SIG-M5 treated with dmso at 0.1 percent for 504 hours (cell line): ENCODE measurements at regions not wholly inside any gene's neighbourhood (a gene's known extent, or its start where the extent isn't known, plus 50 kb on each side); places are given as distances from the start of the nearest gene placed in this dataset.
A peak's percentile ranks its signal among the peaks of the same experiment; 100 is the strongest.
"Not testable (repeated sequence)": the region's sequence is repeated elsewhere in the genome, so short reads cannot be mapped to it uniquely, and the experiment has no call there.

Experiments used
- DNase-seq: peaks from one replicate; lab custom pipeline; 2025; ENCODE audit not compliant: unreplicated experiment; lab: John Stamatoyannopoulos, UW

DNA sequence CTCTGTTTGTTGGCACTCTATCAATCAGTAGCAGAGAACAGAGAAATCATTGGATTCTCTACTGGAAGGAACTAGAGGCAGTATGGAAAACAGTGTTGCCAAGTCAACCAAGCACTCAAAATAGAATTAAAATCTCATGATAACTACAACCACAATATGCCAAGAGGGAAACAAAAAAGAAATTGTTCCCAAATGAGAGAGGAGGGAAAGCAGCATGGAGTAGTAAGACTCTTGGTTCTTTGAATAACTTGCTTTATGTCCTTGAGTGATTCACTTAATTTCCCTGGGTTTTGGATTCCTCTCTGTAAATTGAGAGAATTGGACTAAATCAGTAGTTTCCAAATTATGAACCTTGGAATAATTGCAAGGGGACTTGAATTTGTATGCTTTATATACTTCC lies 285.5 kb upstream of the ANKRD50 start:
- no peak for DNase-seq

DNA sequence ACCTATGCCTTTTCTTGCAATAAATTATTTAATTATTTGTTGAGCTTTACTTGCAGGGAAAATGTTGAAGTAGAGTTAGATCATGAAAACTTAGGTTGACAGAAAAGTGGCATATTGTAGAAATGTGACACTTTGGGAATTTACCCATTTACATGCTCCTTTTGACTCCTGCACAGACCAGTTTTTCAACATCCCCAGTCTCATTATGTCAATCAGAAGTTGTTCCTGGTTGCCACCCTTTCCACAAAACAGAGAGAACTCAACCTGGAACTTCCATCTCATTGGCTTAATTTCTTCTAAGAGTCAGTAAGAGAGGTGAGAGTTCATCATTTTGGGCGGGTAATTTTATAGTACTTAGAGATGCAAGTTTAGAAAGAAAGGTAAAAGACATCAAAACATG lies 284.6 kb upstream of the ANKRD50 start:
- peak; percentile 24 for DNase-seq

DNA sequence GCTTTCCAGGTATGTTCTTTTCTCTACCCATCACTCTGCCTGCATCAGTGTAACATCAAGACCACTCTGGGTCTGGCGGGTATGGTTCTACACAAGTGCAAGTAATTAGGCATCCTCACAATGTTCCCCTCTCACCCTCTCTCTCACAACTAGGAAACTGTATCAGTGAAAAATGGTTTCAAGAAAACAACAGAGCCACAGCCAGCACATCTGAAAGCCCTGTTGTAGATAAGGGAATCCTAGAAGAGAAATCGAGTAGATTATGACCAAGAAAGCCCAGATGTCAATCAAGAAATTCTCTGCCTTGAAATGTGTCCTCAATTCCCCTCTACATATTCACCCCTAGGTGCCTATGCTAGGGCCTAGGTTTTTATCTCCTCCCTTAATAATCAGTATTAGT lies 281.3 kb upstream of the ANKRD50 start:
- no peak for DNase-seq

DNA sequence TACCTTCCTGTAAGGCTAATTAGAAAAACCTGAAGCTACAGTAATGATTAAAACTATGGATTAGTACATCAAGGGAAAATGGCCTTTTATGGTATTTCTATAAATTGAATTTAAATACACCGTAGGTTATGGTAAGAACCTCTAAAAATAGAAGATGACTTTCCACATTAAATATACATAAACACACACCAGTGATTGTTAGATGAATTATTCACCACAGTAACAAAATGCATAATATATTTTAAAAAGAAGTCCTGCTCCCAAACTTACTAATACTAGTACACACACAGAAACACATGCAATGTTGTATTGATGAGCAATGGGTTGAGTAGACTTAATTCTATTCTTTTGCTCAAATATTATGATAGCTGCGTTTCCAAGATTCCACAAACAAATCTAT lies 277.9 kb upstream of the ANKRD50 start:
- no peak for DNase-seq

DNA sequence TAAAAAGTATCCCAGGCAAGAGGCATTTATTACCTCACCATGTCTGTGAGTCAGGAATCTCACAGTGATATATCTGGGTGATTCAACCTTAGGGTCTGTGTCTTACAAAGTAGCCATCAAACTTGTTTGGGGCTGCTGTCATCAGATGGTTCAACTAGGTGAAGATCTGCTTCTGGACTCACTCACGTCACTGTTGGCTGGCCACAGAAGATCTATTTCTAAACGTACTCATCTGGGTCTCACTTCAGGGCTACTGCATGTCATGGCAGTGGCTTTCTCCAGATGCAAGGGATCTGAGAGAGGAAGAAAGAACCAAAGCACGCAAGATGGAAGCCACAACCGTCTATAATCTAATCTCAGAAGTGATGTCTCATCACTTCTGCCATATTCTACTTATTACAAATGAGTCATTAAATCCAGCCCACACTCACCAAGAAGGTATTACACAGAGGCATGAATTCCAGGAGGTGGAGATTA lies 267.8 kb upstream of the ANKRD50 start:
- no peak for DNase-seq

DNA sequence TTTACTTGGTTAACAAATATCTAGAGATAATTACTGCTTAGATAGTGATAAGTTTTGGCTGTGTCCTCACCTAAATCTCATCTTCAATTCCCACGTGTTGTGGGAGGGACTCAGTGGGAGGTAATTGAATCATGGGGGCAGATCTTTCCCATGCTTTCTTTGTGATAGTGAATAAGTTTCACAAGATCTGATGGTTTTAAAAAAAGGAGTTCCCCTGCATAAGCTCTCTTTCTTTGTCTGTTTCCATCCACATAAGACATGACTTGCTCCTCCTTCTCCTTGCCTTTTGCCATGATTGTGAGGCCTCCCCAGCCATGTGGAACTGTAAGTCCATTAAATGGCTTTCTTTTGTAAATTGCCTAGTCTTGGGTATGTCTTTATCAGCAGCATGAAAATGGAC lies 266.0 kb upstream of the ANKRD50 start:
- DNase-seq: not testable (repeated sequence)

DNA sequence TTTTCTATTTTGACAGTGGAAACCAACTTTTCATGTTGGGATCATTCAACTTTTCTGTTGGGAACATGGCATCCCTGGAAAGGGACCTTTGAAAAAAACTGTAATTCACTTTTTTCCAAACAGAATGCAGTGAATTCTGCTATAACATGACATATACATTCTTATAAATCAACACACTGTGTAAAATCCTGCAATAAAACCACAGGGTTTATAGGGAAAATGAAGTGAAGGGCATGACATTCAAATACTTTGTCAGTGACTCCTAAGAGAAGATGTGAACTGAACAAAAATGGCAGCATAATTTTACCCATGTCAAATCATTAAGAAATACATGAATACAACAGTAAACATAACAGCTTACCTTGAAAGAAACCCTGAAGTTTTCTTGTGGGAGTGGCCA lies 264.5 kb upstream of the ANKRD50 start:
- no peak for DNase-seq

DNA sequence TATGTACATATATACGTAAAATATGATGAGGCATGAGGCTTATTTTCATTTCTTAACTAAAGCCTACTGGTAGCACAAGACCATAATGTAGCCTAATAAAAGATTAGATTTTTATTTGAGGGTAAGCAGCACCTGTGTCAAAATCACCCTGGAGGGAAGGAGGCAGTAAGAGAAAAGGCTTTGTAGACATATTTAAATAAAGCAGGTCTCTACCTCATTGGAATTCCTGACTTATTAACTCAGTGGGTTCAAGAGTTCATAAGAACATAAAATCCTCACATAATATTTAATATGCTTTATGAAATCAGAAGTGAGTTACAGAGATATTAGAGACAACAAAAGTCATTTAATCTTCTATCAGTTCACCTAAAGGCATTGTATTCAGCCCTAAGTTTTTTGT lies 261.6 kb upstream of the ANKRD50 start:
- no peak for DNase-seq

DNA sequence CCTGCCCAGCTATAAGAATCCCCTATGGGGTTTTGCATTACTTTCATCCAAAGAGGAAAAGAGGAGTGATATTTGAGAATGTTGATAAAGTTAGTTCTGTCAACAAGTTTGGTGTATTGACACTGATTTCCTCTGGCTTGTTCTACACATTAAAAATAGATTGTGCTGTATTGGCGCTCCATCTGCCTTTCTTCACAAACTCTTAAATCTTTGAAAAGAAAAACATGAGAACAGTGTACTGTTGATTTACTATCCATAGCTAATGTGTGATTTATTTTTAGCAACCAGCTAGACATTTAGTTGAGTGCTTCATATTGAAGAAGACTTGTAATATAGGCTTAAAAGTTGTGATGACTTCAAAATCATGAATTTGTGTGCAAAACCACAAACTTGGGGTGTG lies 261.2 kb upstream of the ANKRD50 start:
- no peak for DNase-seq

DNA sequence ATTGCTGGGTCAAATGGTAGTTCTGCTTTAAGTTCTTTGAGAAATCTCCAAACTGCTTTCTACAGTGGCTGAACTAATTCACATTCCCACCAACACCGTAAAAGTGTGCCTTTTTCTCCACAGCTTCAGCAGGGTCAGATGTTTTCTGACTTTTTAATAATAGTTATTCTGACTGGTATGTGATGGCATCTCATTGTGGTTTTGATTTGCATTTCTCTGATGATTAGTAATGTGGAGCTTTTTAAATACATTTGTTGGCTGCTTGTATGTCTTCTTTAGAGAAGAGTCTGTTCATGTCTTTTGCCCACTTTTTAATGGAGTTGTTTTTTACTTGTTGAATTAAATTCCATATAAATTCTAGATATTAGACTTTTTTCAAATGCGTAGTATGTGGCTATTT lies 257.5 kb upstream of the ANKRD50 start:
- no peak for DNase-seq

DNA sequence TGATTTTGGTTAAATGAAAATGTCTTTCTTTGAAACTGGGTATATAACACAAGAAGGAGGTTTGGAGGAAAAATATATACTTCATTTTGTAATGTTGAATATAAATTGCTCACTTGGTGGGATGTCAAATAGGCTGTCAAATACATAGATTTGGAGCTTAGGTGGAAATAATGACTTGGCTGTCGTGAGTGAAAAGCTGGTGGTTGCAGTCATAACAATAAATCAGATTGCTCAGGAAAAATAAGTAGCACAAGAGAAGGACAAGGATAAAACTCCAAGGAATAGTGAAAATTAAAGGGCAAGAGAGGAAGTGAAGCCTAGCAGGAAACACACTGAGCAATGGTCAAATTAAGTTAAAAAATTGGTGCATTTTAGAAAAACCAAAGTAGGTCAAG lies 253.0 kb upstream of the ANKRD50 start:
- no peak for DNase-seq

DNA sequence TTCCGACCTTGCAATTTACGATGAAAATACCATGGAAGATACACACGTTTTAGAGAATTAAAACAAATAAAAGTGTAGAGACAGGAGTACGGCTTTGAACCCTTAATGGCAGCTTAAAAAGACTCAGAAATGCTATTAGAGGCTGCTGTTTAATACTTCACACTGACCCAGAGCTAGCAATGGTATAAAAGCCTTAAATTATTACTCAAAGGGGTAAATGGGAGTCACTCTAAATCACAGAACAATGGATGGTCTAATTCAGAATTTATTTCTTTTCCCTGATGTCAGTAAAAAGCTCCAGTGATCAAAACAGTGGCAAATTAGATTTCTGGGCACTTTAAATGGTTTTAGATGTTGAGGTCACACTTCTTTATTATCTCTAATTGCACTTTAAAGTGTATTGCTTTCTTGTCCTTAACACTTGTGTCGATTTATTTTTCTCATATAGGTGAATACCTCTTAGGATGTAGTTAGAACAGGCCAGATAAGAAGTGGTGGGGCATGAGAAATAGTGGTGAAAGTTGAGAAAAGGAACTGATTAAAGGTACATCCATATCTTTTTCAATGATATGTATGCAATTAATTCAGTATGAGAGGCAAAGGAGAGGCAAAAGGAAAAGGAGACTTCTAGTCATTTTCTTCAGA lies 252.4 kb upstream of the ANKRD50 start:
- DNase-seq: no peak

DNA sequence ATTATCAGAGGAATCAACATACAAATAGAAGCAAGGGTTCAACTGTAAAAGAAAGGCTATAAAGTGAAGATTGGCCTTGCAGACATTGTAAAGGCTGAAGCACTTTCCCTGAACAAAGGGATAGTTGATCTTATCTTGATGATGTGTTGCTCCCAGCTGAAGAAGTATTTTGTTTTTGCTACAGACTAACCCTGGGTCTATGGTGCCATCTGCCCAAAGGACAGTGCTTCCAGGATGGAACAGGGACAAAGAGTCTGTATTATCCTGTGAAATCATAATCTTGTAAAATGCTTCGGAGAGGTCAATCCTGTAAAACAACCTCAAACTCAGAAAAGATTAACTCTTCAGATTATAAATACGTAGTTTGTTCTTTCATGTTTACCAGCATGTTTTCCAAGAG lies 251.7 kb upstream of the ANKRD50 start:
- DNase-seq: no peak

DNA sequence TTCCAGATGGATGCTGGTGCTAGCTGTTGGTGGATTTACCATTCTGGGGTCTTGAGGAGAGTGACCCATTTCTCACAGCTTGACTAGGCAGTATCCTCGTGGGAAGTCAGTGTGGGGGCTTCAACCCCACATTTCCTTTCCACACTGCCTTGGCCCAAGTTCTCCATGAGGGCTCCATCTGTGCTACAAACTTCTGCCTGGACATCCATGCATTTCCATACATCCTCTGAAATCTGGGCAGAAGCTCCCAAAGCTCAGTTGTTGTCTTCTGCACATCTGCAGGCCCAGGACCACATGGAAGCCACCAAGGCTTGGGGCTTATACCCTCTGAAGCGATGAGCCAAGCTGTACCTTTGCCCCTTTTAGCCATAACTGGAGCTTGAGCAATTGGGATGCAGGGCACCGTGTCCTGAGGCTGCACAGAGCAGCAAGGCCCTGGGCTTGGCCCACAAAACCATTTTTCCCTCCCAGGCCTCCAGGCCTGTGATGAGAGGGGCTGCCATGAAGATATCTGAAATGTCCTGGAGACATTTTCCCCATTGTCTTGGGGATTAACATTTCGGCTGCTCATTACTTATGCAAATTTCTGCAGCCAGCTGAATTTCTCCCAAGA lies 248.7 kb upstream of the ANKRD50 start:
- DNase-seq: no peak

DNA sequence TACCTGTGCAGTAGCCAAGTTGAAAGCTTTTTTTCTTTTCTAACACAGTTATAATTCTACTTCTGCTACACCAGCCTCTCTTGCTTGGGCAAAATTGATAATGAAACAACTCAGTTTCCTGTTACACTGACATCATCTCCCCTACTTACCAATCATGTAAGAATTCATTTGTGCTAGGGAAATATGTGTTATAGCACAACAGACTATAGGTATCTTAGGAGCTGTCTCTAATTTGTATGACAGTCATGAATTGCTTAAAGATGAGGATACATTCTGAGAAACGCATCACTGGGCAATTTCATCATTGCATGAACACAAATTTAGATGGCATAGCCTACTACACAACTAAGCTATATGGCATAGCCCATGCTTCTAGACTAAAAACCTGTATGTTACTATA lies 246.3 kb upstream of the ANKRD50 start:
- DNase-seq: no peak

DNA sequence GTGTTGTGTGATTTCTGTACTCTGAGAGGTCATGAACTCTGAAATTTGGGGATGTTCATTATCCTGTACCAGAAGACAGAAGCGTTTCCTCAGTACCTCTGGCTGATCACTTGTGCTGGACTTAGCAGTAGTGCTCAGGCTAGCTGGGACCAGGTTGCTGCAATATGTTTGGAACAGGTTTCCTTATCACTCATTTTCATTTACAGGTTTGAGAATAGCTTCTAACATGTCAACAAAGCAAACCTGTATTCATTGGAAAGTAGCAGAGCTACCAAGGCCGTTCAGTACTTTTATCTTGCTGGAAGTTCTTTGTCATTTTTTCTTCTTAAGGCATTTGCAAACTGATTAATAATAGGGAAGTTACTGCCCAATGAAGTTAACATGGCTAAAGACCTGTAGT lies 242.9 kb upstream of the ANKRD50 start:
- peak; percentile 11 for DNase-seq

DNA sequence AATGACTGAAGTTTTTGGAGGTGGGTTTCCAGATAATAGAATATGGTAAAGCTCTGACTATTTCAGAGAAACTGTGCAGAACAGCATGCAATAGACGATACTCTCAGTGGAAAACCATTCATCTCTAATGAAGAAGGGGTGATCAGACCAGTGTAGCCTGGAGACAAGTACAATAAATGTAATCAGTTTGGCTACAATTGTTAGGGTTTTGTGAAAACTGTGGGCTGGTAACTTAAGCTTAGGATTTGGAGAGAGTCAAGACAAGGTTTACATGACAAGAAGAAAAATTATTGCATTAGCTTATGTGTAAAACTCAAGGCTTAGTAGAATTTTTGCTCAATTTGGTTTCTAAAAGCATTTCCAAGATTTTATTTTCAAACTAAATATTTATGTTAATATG lies 241.5 kb upstream of the ANKRD50 start:
- no peak for DNase-seq

DNA sequence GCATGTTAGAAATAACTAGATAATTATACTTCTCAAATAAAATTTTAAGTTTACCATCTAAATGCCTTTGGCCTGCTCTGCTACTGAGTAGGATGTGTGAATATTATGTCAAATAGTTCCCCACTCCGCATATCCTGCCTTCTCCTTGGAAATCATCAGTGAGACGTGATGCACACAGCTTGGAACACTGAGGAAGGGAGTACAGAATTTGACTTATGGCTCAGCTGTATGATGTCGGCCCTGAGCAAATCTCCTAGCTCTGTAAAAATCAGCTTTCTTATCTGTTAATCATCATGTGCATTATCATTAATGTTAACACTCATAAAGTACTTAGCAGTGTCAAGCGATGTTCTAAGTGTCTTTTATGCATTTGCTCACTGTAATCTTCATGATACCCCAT lies 241.0 kb upstream of the ANKRD50 start:
- DNase-seq: no peak

DNA sequence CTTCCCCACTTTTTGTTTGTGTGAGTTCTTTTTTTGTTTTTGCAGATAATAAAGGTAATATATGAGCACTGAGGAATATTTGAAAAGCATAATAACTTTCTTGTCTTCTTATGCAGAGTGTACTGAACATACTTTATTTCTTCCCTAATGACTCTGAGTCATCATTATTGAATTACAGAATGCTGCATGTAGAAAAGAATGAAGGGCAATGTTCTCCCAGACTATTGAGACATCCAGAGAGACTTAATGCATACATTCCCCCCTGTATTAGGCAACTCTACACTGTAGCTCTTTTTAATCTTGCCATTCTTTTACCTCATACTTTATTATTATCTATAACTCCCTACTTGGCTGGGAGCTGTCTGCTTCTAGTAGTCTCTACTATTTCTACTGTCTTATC lies 240.5 kb upstream of the ANKRD50 start:
- DNase-seq: no peak

DNA sequence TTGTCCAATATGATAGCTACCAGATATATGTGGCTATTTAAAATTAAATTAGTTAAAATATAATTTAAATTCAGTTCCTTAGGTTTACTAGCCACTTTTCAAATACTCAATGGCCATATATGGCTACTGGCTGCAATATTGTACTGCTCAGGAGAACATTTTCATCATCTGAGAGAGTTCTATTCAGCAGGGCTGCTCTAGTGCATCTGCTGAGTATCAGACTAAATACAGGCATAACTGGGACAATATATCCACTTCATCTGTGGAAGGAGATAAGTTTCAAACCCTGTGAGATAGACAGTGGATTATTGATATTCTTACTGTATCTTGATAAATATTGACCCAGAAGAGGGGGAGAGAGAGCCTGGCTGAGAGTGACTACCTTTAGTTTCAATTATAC lies 240.1 kb upstream of the ANKRD50 start:
- no peak for DNase-seq

DNA sequence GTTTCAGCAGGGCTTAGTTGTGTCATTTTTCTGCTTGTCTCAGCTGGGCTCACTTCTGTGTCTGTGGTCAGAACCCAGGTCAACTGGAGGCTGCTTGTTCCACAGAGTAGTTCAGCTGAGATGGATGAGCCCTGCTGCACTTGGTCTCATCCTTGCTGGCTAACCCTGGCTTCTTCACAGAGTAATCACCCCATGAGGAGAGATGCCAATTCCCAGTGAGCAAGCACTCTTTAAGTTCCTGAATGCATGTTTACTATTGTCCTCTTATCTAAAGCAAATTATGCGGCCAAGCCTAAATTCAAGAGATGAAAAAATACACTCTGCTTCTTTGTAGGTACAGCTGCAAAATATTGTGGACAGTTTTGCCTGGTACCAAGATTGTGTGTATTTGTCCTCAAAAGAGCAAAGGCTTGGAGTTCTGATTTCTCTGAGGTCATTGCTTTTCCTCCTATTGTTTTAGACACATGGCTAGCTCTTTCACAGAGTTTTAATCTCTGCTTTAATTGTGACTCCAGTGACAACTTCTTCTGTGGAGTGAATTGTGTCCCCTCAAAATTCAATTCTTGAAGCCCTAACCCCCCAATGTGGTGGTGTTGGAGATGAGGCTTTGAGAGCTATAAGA lies 236.6 kb upstream of the ANKRD50 start:
- no peak for DNase-seq

DNA sequence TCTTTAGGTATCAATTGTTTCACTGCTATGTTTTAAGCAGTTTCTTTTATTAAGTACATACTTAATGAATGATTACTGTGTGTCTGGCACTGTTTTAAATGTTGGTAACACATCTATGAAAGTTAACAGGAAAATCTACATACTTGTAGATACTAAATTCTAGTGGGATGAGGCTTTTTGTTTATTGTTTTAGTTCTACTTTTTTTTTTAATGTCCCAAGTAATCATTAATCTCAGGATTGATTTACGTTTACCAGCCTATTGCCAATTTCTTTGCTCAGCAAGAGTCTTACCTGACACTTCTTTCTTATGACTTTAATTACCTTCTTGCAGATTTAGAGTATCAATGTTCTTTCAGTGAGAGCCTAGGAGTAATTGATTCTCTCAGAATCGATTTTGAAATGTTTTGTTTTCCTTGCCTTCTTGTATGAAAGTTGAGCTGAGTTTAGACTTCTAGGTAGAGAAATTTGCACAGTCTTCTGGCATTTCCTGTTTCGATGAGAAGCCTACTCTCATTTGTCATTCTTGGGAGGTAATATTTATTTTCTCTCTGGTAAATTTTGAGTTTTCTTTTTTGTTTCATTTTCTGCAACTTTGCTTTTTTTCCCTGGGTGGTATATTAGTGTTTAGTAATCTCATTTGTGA lies 235.2 kb upstream of the ANKRD50 start:
- no peak for DNase-seq
